Esophagus muscularis mucosa (tissue), 3 donors: ENCODE measurements at regions not wholly inside any gene's neighbourhood (a gene's known extent, or its start where the extent isn't known, plus 50 kb on each side); places are given as distances from the start of the nearest gene placed in this dataset.

Experiments
- POLR2A ChIP-seq: fragments of 450-650 bp; IDR thresholded peaks from one replicate; pipeline ENCODE4 v1.6.1; 2017; ENCODE audit warnings: antibody characterized with exemption, moderate library complexity, mild to moderate bottlenecking, low read depth
- TF ChIP-seq, protein P1 (sequence below), 3 experiments: fragments of 200-600 bp in 2 of 3; fragments of 450-650 bp in 1 of 3; sonication (generic) in 2 of 3; IDR thresholded peaks; one replicate each; pipeline ENCODE4 v1.5.1; 2017 to 2019; ENCODE audit warnings: antibody characterized with exemption in 3 of 3, mild to moderate bottlenecking in 2 of 3, moderate library complexity in 1 of 3

DNA sequence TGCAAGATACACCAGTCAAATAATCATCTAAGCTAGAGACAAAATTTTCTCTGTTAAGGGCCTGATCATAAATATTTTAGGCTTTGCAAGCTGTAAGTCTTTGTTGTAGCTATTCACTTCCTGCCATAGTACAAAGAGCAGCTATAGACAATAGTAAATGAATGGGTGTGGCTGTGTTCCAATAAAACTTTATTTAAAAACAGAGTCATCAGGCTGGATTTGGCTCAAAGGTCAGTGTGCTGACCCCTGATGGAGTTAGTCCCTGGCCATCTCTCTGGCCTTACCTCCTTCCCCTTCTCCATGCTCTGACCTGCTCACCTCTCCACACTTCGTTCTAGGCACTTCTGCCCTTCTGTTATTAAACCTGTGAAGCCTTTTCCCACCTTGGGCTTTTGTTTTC, 86.0 kb downstream of the DRD1 start:
- TF ChIP-seq POLR2A = no peak
- TF ChIP-seq, protein P1, sequence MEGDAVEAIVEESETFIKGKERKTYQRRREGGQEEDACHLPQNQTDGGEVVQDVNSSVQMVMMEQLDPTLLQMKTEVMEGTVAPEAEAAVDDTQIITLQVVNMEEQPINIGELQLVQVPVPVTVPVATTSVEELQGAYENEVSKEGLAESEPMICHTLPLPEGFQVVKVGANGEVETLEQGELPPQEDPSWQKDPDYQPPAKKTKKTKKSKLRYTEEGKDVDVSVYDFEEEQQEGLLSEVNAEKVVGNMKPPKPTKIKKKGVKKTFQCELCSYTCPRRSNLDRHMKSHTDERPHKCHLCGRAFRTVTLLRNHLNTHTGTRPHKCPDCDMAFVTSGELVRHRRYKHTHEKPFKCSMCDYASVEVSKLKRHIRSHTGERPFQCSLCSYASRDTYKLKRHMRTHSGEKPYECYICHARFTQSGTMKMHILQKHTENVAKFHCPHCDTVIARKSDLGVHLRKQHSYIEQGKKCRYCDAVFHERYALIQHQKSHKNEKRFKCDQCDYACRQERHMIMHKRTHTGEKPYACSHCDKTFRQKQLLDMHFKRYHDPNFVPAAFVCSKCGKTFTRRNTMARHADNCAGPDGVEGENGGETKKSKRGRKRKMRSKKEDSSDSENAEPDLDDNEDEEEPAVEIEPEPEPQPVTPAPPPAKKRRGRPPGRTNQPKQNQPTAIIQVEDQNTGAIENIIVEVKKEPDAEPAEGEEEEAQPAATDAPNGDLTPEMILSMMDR (IDR thresholded peaks at IDR 0.05) = no peak
